GM12875 (cell line): ENCODE measurements at regions not wholly inside any gene's neighbourhood (a gene's known extent, or its start where the extent isn't known, plus 50 kb on each side); places are given as distances from the start of the nearest gene placed in this dataset.
"Not testable (repeated sequence)": the region's sequence is repeated elsewhere in the genome, so short reads cannot be mapped to it uniquely, and the experiment has no call there.

Source experiments
- H3K4me3 ChIP-seq: one replicate; pipeline ENCODE4 v1.5.1; 2011; ENCODE audit warnings: low read depth, low read length, control low read depth
- CTCF ChIP-seq: IDR thresholded peaks from 2 replicates; pipeline ENCODE4 v1.5.1; 2011; ENCODE audit warnings: low read depth, mild to moderate bottlenecking, control low read depth, inconsistent platforms, low read length, moderate library complexity, borderline replicate concordance; ENCODE audit not compliant: insufficient read depth

- H3K4me3 ChIP-seq = no peak overlapping the region
- TF ChIP-seq CTCF = no peak
Measured at GRCh38 chr11:93032580-93032979, 63.1 kb downstream of the MTNR1B start.

- H3K4me3 ChIP-seq = no peak overlapping the region
- TF ChIP-seq CTCF = no peak
Measured at GRCh38 chr11:93033093-93033492, 63.6 kb downstream of the MTNR1B start.

- H3K4me3 ChIP-seq = no peak overlapping the region
- no peak for TF ChIP-seq CTCF
Measured at GRCh38 chr11:93034031-93034722, 64.7 kb downstream of the MTNR1B start.

- TF ChIP-seq CTCF = no peak
- H3K4me3 ChIP-seq = no peak overlapping the region
Measured at GRCh38 chr11:93034723-93035039, 65.2 kb downstream of the MTNR1B start.

- H3K4me3 ChIP-seq = no peak overlapping the region
- TF ChIP-seq CTCF = no peak
Measured at GRCh38 chr11:93038521-93038920, 69.1 kb downstream of the MTNR1B start.

GRCh38 chr11:93039531-93040240 lies 70.2 kb downstream of the MTNR1B start:
- TF ChIP-seq CTCF = no peak
- H3K4me3 ChIP-seq = no peak overlapping the region

GRCh38 chr11:93041682-93042081 lies 72.2 kb downstream of the MTNR1B start:
- H3K4me3 ChIP-seq = no peak overlapping the region
- TF ChIP-seq CTCF = no peak

GRCh38 chr11:93043186-93043585 lies 73.7 kb downstream of the MTNR1B start:
- not testable (repeated sequence) for H3K4me3 ChIP-seq
